OCI-LY3 (cell line): ENCODE measurements at regions not wholly inside any gene's neighbourhood (a gene's known extent, or its start where the extent isn't known, plus 50 kb on each side); places are given as distances from the start of the nearest gene placed in this dataset.

Experiments used
- H2AFZ ChIP-seq: fragments of 200-600, 300-600 bp; shearing (Covaris generic); 2 replicates; pipeline ENCODE4 v1.6.0; 2014; ENCODE audit warnings: antibody characterized with exemption, low read depth, low read length
- H3K27ac ChIP-seq: fragments of 200-600, 300-600 bp; sonication (generic); 2 replicates; pipeline ENCODE4 v1.5.1; 2014; ENCODE audit warnings: mild to moderate bottlenecking, low read length, moderate library complexity, mixed read lengths
- H3K27me3 ChIP-seq: fragments of 200-600, 300-600 bp; sonication (generic); 2 replicates; pipeline ENCODE4 v1.6.1; 2014; ENCODE audit warnings: low read depth, low read length, mixed read lengths
- H3K36me3 ChIP-seq: fragments of 200-600, 300-600 bp; sonication (generic); replicated peaks from 2 replicates; pipeline ENCODE3; 2014; ENCODE audit warnings: low read depth, low read length, mixed read lengths
- H3K4me1 ChIP-seq: fragments of 300-600, 200-600 bp; sonication (generic); 2 replicates; pipeline ENCODE4 v1.6.1; 2014; ENCODE audit warnings: low read length, mixed read lengths
- H3K4me2 ChIP-seq: fragments of 200-600, 300-600 bp; sonication (generic); 2 replicates; pipeline ENCODE4 v1.6.1; 2014; ENCODE audit warnings: low read length, mixed read lengths
- H3K4me3 ChIP-seq: fragments of 300-600, 200-600 bp; sonication (generic); 2 replicates; pipeline ENCODE4 v1.5.1; 2014; ENCODE audit warnings: antibody characterized with exemption, mild to moderate bottlenecking, low read length, moderate library complexity
- H3K79me2 ChIP-seq: fragments of 300-600, 200-600 bp; shearing (Covaris generic); 2 replicates; pipeline ENCODE4 v1.6.1; 2014; ENCODE audit warnings: mild to moderate bottlenecking, low read length, mixed read lengths
- H3K9ac ChIP-seq: fragments of 300-600, 200-600 bp; shearing (Covaris generic); 2 replicates; pipeline ENCODE4 v1.6.0; 2014; ENCODE audit warnings: mild to moderate bottlenecking, low read length, moderate library complexity
- H3K9me3 ChIP-seq: fragments of 200-600, 300-600 bp; shearing (Covaris generic); 2 replicates; pipeline ENCODE4 v1.6.1; 2014; ENCODE audit warnings: low read length, mixed read lengths; ENCODE audit not compliant: insufficient read depth
- H4K20me1 ChIP-seq: fragments of 200-600, 300-600 bp; sonication (generic); 2 replicates; pipeline ENCODE4 v1.6.1; 2016; ENCODE audit warnings: low read length, mixed read lengths; ENCODE audit not compliant: insufficient read depth
- CTCF ChIP-seq: fragments of 200-600, 300-600 bp; sonication (generic); IDR thresholded peaks from 2 replicates; pipeline ENCODE4 v1.5.1; 2014; ENCODE audit warnings: antibody characterized with exemption, low read length, low read depth
- EZH2phosphoT487 ChIP-seq: fragments of 200-600 bp; shearing (Covaris generic); IDR thresholded peaks from 2 replicates; pipeline ENCODE4 v1.6.1; 2018; ENCODE audit warnings: antibody characterized with exemption, mixed run types, low read depth

- Histone ChIP-seq H3K79me2 (no peaks in the 10 kb centered on the region), H3K4me3 (no peak overlapping the region), H2AFZ (no peak overlapping the region), H3K36me3 (no peaks in the 10 kb centered on the region), H3K9ac (no peak overlapping the region), H3K4me2 (no peak overlapping the region), H4K20me1 (no peaks in the 10 kb centered on the region), H3K4me1 (peaks cover 17% of the 10 kb centered on the region), H3K9me3 (no peaks in the 10 kb centered on the region), H3K27me3 (no peaks in the 10 kb centered on the region; the same call in 1 of the 2 replicates), H3K27ac (no peak overlapping the region)
- TF ChIP-seq EZH2phosphoT487 (no peak), CTCF (no peak)
Measured at GRCh38 chr4:74663631-74664030, 130.7 kb downstream of the BTC start.

GRCh38 chr4:74665346-74665745 is 129.0 kb downstream of the BTC start:
- Histone ChIP-seq H3K27ac (no peak overlapping the region), H3K4me3 (no peak overlapping the region), H3K36me3 (no peaks in the 10 kb centered on the region), H3K79me2 (no peaks in the 10 kb centered on the region), H4K20me1 (no peaks in the 10 kb centered on the region), H2AFZ (no peak overlapping the region), H3K4me2 (no peak overlapping the region), H3K4me1 (peaks cover 16% of the 10 kb centered on the region), H3K9me3 (no peaks in the 10 kb centered on the region), H3K9ac (no peak overlapping the region), H3K27me3 (no peaks in the 10 kb centered on the region; the same call in 1 of the 2 replicates)
- TF ChIP-seq CTCF (no peak), EZH2phosphoT487 (no peak)

DNA sequence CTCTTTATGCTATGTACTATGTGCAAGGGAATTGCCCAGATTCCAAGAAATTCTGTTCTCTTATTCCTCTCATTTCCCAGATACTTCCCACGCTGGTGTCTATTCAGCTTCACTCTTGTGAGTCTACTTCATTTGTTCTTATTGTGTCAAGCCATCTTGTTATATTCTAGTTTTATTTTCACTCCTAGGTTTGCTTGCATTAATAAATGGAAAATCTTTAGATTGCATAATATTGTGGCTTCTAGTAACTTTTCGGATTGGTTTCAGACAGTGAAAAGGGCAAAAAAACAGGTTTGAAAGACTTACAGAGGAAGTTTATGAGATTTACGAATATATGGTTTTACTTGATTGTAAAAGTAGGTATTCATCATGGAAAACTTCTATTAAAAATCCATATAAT is 128.4 kb downstream of the BTC start:
- peaks cover 16% of the 10 kb centered on the region for H3K4me1 ChIP-seq
- no peaks in the 10 kb centered on the region; the same call in 1 of the 2 replicates for H3K27me3 ChIP-seq
- no peak overlapping the region for H3K4me3 ChIP-seq
- no peak for TF ChIP-seq EZH2phosphoT487
- no peak overlapping the region for H3K4me2 ChIP-seq
- H2AFZ ChIP-seq: no peak overlapping the region
- no peak overlapping the region for H3K9ac ChIP-seq
- H3K27ac ChIP-seq: no peak overlapping the region
- H3K9me3 ChIP-seq: no peaks in the 10 kb centered on the region
- no peaks in the 10 kb centered on the region for H4K20me1 ChIP-seq
- H3K36me3 ChIP-seq: no peaks in the 10 kb centered on the region
- H3K79me2 ChIP-seq: no peaks in the 10 kb centered on the region

GRCh38 chr4:74667438-74667837 is 126.9 kb downstream of the BTC start:
- H3K27me3 ChIP-seq: no peaks in the 10 kb centered on the region; the same call in 1 of the 2 replicates
- H3K9ac ChIP-seq: no peak overlapping the region
- TF ChIP-seq EZH2phosphoT487 (no peak), CTCF (no peak)
- H2AFZ ChIP-seq: no peak overlapping the region
- H3K27ac ChIP-seq: no peak overlapping the region
- no peaks in the 10 kb centered on the region for H4K20me1 ChIP-seq
- H3K4me3 ChIP-seq: no peak overlapping the region
- no peaks in the 10 kb centered on the region for H3K36me3 ChIP-seq
- no peaks in the 10 kb centered on the region for H3K9me3 ChIP-seq
- H3K79me2 ChIP-seq: no peaks in the 10 kb centered on the region
- peaks cover 16% of the 10 kb centered on the region for H3K4me1 ChIP-seq
- no peak overlapping the region for H3K4me2 ChIP-seq

GRCh38 chr4:74667944-74668343 is 126.4 kb downstream of the BTC start:
- Histone ChIP-seq H3K79me2 (no peaks in the 10 kb centered on the region), H3K4me2 (no peak overlapping the region), H3K9me3 (no peaks in the 10 kb centered on the region), H3K9ac (no peak overlapping the region), H3K27me3 (peaks cover 3% of the 10 kb centered on the region; the same call in 1 of the 2 replicates), H3K4me1 (peaks cover 16% of the 10 kb centered on the region), H4K20me1 (no peaks in the 10 kb centered on the region), H3K36me3 (no peaks in the 10 kb centered on the region), H2AFZ (no peak overlapping the region), H3K27ac (no peak overlapping the region), H3K4me3 (no peak overlapping the region)
- no peak for TF ChIP-seq CTCF
- no peak for TF ChIP-seq EZH2phosphoT487
